ENCODE measurements at regions not wholly inside any gene's neighbourhood (a gene's known extent, or its start where the extent isn't known, plus 50 kb on each side); places are given as distances from the start of the nearest gene placed in this dataset.
"Not testable (repeated sequence)": the region's sequence is repeated elsewhere in the genome, so short reads cannot be mapped to it uniquely, and the experiment has no call there.

GRCh38 chr9:73866451-73866850 lies 630.7 kb upstream of the RORB start:
- DNase-seq (ENCODE audit: low read depth), result no peak

GRCh38 chr9:73869264-73869663 lies 627.9 kb upstream of the RORB start:
- DNase-seq (ENCODE audit: low read depth), result no peak

GRCh38 chr9:73871636-73872035 lies 625.5 kb upstream of the RORB start:
- no peak for DNase-seq (ENCODE audit: low read depth)

- DNase-seq (ENCODE audit: low read depth), result no peak
These were observed 624.4 kb upstream of the RORB start for GRCh38 chr9:73872701-73873100.

GRCh38 chr9:73880101-73880500 lies 617.0 kb upstream of the RORB start:
- DNase-seq (ENCODE audit: low read depth), result no peak

GRCh38 chr9:73889023-73889422 lies 608.1 kb upstream of the RORB start:
- DNase-seq (ENCODE audit: low read depth), result no peak

- DNase-seq (ENCODE audit: low read depth), result no peak
These were observed 606.4 kb upstream of the RORB start for GRCh38 chr9:73890685-73891277.

GRCh38 chr9:73892335-73892734 lies 604.8 kb upstream of the RORB start:
- no peak for DNase-seq (ENCODE audit: low read depth)

- DNase-seq (ENCODE audit: low read depth), result no peak
These were observed 603.9 kb upstream of the RORB start for GRCh38 chr9:73893230-73893629.

- DNase-seq (ENCODE audit: low read depth), result no peak
These were observed 601.1 kb upstream of the RORB start for GRCh38 chr9:73896061-73896460.

- no peak for DNase-seq (ENCODE audit: low read depth)
These were observed 590.5 kb upstream of the RORB start for GRCh38 chr9:73906671-73907070.

GRCh38 chr9:73911804-73912203 lies 585.3 kb upstream of the RORB start:
- DNase-seq (ENCODE audit: low read depth), result no peak

GRCh38 chr9:73916016-73916673 lies 581.0 kb upstream of the RORB start:
- DNase-seq (ENCODE audit: low read depth), result no peak

- DNase-seq (ENCODE audit: low read depth), result no peak
These were observed 577.4 kb upstream of the RORB start for GRCh38 chr9:73919712-73920111.

- no peak for DNase-seq (ENCODE audit: low read depth)
These were observed 573.3 kb upstream of the RORB start for GRCh38 chr9:73923796-73924195.

- DNase-seq (ENCODE audit: low read depth), result no peak
These were observed 546.0 kb upstream of the RORB start for GRCh38 chr9:73951147-73951546.

GRCh38 chr9:73962792-73963191 lies 534.3 kb upstream of the RORB start:
- no peak for DNase-seq (ENCODE audit: low read depth)

- DNase-seq (ENCODE audit: low read depth), result no peak
These were observed 527.2 kb upstream of the RORB start for GRCh38 chr9:73969936-73970335.

- DNase-seq (ENCODE audit: low read depth), result not testable (repeated sequence)
These were observed 520.7 kb upstream of the RORB start for GRCh38 chr9:73976424-73976823.

- DNase-seq (ENCODE audit: low read depth), result no peak
These were observed 517.3 kb upstream of the RORB start for GRCh38 chr9:73979894-73980264.

GRCh38 chr9:73980754-73981153 lies 516.4 kb upstream of the RORB start:
- DNase-seq (ENCODE audit: low read depth), result no peak

GRCh38 chr9:73981405-73981804 lies 515.7 kb upstream of the RORB start:
- no peak for DNase-seq (ENCODE audit: low read depth)

GRCh38 chr9:73995836-73996235 lies 501.3 kb upstream of the RORB start:
- no peak for DNase-seq (ENCODE audit: low read depth)

GRCh38 chr9:73996844-73997243 lies 500.3 kb upstream of the RORB start:
- no peak for DNase-seq (ENCODE audit: low read depth)
